Muscle layer of duodenum (tissue), 2 donors: ENCODE measurements at regions not wholly inside any gene's neighbourhood (a gene's known extent, or its start where the extent isn't known, plus 50 kb on each side); places are given as distances from the start of the nearest gene placed in this dataset.

Experiments used
- H3K27ac ChIP-seq: one replicate; pipeline ENCODE4 v1.7.0; 2013; ENCODE audit warnings: mild to moderate bottlenecking, low read length
- H3K27me3 ChIP-seq: one replicate; pipeline ENCODE4 v1.7.0; 2013; ENCODE audit warnings: low read depth, mild to moderate bottlenecking, control low read depth, low read length
- H3K36me3 ChIP-seq, 2 donors: one replicate each; pipeline ENCODE4 v1.7.0; 2013; ENCODE audit warnings: low read length in 2 of 2, control low read depth in 1 of 2, mild to moderate bottlenecking in 1 of 2; ENCODE audit not compliant: insufficient read depth in 2 of 2, control insufficient read depth in 1 of 2
- H3K4me1 ChIP-seq, 2 donors: one replicate each; pipeline ENCODE4 v1.7.0; 2013; ENCODE audit warnings: low read length in 2 of 2, mild to moderate bottlenecking in 2 of 2, control low read depth in 1 of 2, moderate library complexity in 1 of 2; ENCODE audit not compliant: insufficient read depth in 2 of 2, control insufficient read depth in 1 of 2
- H3K4me3 ChIP-seq, 2 donors: one replicate each; pipeline ENCODE4 v1.7.0; 2013; ENCODE audit warnings: low read length in 2 of 2, low read depth in 1 of 2, mild to moderate bottlenecking in 1 of 2
- H3K9me3 ChIP-seq, 2 donors: one replicate each; pipeline ENCODE4 v1.7.0; 2013; ENCODE audit warnings: low read length in 2 of 2, control low read depth in 1 of 2, mild to moderate bottlenecking in 1 of 2; ENCODE audit not compliant: control insufficient read depth in 1 of 2
- donor health status: healthy.

- H3K4me1 ChIP-seq = no peaks in the 10 kb centered on the region
- H3K9me3 ChIP-seq = no peaks in the 10 kb centered on the region
- H3K27me3 ChIP-seq = peaks cover 7% of the 10 kb centered on the region
- H3K4me3 ChIP-seq = no peak overlapping the region
- no peaks in the 10 kb centered on the region for H3K36me3 ChIP-seq
- H3K27ac ChIP-seq = no peak overlapping the region
Measured at GRCh38 chr4:1517592-1518411, 111.6 kb upstream of the NKX1-1 start.

DNA sequence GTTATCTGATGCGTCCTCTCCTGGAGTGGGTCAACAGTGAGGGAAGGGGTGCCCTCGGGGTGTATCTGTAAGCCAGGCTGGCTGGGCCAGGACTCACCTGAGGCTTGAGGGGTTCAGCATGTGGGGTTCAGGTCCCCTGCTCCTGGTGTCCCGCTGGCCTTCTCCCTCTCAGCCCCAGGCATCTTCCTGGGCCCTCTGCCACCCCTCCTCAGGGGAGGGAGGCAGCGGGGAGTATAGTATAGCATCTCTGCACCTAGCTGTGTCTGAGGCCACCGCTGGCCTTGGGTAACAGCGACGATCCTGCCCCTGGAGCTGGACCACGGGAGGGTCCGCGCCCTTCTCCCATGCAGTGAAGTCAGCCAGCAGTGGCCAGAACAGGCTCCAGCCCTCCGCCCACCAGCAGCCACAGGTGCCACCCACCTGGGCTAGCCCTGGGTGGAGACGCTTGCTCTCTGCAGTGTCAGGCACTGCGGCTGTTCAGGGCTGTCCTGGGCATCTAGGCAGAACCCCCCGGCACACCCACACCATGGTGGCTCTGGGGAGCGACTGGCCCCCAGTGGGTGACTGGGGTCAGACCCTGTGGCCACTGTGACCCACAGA, 110.7 kb upstream of the NKX1-1 start:
- Histone ChIP-seq H3K36me3 (no peaks in the 10 kb centered on the region), H3K27me3 (peaks cover 7% of the 10 kb centered on the region), H3K4me3 (no peak overlapping the region), H3K27ac (no peak overlapping the region), H3K9me3 (no peaks in the 10 kb centered on the region), H3K4me1 (no peaks in the 10 kb centered on the region)

DNA sequence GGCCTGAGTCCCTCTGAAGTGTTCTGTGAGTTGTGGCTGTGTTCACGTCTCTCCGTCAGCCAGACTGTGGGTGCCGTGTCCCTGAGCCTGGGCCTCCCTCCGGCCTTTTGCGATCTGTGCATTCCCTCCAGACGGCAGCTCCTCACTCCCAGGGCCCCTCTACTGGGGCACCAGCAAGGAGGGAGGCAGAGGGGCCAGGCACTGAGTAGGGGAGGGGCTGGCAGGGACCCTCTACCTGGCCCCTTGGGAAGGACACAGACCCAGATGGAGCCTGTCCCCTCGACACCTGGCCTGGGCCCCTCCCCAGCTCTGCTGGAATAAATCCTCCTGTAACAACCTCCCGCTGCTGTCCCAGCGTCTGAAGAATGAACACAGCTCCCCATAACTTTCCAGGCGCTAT, 110.0 kb upstream of the NKX1-1 start:
- no peaks in the 10 kb centered on the region for H3K9me3 ChIP-seq
- H3K4me3 ChIP-seq = no peak overlapping the region
- H3K36me3 ChIP-seq = no peaks in the 10 kb centered on the region
- H3K27ac ChIP-seq = no peak overlapping the region
- peaks cover 7% of the 10 kb centered on the region for H3K27me3 ChIP-seq
- no peaks in the 10 kb centered on the region for H3K4me1 ChIP-seq

DNA sequence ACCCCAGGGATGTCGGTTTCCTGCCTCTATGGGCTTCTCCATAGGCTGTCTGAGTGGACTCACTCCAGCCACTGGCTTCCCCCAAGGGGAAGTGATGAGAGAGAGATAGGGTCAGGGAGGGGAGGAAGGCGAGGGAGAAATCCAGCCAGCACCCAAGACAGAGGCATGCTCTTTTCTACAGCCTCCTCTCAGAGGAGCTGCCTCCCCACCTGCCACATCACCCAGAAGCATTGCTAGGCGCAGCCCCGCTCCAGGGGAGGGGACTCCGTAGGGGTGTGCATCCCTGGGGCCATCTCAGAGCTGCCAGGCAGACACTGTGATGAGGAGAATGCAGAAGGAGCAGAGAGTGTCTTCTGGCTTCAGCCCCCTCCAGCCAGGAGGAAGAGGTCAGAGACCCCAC, 109.5 kb upstream of the NKX1-1 start:
- Histone ChIP-seq H3K27me3 (peaks cover 7% of the 10 kb centered on the region), H3K27ac (no peak overlapping the region), H3K36me3 (no peaks in the 10 kb centered on the region), H3K4me3 (no peak overlapping the region), H3K9me3 (no peaks in the 10 kb centered on the region), H3K4me1 (no peaks in the 10 kb centered on the region)

DNA sequence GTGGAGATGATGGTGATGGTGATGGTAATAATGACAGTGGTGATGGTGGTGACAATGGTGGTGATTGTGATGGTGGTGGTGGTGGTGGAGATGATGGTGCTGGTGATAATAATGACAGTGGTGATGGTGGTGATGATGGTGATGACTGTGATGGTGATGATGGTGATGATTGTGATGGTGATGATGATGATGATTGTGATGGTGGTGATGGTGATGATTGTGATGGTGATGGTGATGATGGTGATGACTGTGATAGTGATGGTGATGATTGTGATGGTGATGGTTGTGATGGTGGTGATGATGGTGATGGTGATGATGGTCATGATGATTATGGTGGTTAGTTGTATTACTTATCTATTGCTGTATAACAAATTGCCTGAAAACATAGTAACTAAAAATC, 108.9 kb upstream of the NKX1-1 start:
- H3K9me3 ChIP-seq = no peaks in the 10 kb centered on the region
- no peak overlapping the region for H3K27ac ChIP-seq
- H3K4me1 ChIP-seq = no peaks in the 10 kb centered on the region
- H3K36me3 ChIP-seq = no peaks in the 10 kb centered on the region
- no peak overlapping the region for H3K4me3 ChIP-seq
- H3K27me3 ChIP-seq = peaks cover 7% of the 10 kb centered on the region

- Histone ChIP-seq H3K9me3 (no peaks in the 10 kb centered on the region), H3K4me1 (no peaks in the 10 kb centered on the region), H3K27ac (no peak overlapping the region), H3K27me3 (peaks cover 7% of the 10 kb centered on the region), H3K36me3 (no peaks in the 10 kb centered on the region), H3K4me3 (no peak overlapping the region)
Measured at GRCh38 chr4:1514612-1515011, 108.4 kb upstream of the NKX1-1 start.

- H3K36me3 ChIP-seq = no peaks in the 10 kb centered on the region
- H3K4me3 ChIP-seq = no peak overlapping the region
- H3K27me3 ChIP-seq = peaks cover 7% of the 10 kb centered on the region
- no peak overlapping the region for H3K27ac ChIP-seq
- H3K4me1 ChIP-seq = no peaks in the 10 kb centered on the region
- no peaks in the 10 kb centered on the region for H3K9me3 ChIP-seq
Measured at GRCh38 chr4:1513936-1514483, 107.8 kb upstream of the NKX1-1 start.

- no peaks in the 10 kb centered on the region for H3K9me3 ChIP-seq
- no peak overlapping the region for H3K4me3 ChIP-seq
- no peak overlapping the region for H3K27ac ChIP-seq
- H3K27me3 ChIP-seq = peaks cover 7% of the 10 kb centered on the region
- H3K4me1 ChIP-seq = no peaks in the 10 kb centered on the region
- H3K36me3 ChIP-seq = no peaks in the 10 kb centered on the region
Measured at GRCh38 chr4:1512738-1513660, 106.8 kb upstream of the NKX1-1 start.

DNA sequence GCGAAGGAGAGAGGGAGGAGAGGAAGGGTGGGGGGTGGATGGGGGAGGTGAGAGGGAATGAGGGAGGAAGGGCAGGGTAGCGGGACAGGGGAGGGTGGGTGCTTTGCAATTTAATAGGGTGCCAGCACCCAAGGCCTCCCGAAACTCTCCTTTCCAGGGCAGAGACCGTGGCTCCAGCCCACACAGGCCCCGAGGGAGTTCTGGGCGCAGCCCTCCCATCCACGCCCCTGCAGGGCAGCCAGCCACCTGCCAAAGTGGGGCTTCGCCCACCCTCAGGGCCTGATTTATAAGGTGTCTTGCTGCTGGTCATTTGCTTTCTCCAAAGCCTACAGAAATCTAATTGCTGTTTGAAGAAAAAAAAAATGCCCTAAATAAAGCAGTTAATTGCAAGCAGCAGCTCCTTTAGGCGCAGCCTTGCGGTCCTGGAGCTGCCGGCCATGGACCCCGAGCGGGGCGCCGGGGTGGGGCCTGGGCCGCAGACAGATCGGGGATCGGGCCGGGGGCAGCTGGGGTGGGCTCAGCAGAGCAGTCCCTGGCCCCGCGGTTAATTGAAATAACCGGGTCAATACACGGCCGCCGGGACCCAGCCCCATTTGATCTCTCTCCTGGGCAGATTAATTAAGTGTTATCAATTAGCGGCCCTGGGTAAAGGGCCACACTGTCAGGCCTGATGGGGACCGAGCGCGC, 106.0 kb upstream of the NKX1-1 start:
- no peaks in the 10 kb centered on the region for H3K36me3 ChIP-seq
- no peaks in the 10 kb centered on the region for H3K4me1 ChIP-seq
- H3K9me3 ChIP-seq = no peaks in the 10 kb centered on the region
- H3K27me3 ChIP-seq = peaks cover 7% of the 10 kb centered on the region
- no peak overlapping the region for H3K4me3 ChIP-seq
- H3K27ac ChIP-seq = no peak overlapping the region

- Histone ChIP-seq H3K36me3 (no peaks in the 10 kb centered on the region), H3K27ac (no peak overlapping the region), H3K4me3 (no peak overlapping the region), H3K27me3 (peaks cover 7% of the 10 kb centered on the region), H3K9me3 (no peaks in the 10 kb centered on the region), H3K4me1 (no peaks in the 10 kb centered on the region)
Measured at GRCh38 chr4:1511441-1512041, 105.3 kb upstream of the NKX1-1 start.
